HepG2 (cell line): ENCODE measurements at regions not wholly inside any gene's neighbourhood (a gene's known extent, or its start where the extent isn't known, plus 50 kb on each side); places are given as distances from the start of the nearest gene placed in this dataset.

Experiments used
- ASH2L ChIP-seq: fragments of 300-600, 200-600 bp; sonication (generic); IDR thresholded peaks from 2 replicates; pipeline ENCODE4 v1.7.0; 2017; ENCODE audit warnings: low read depth, mild to moderate bottlenecking, moderate library complexity, mixed read lengths, low read length; ENCODE audit not compliant: insufficient read length
- GABPA ChIP-seq, 2 experiments: IDR thresholded peaks; 2 replicates each; pipeline ENCODE4 v1.6.1; 2011 to 2016; ENCODE audit warnings: low read depth in 2 of 2, low read length in 1 of 2, missing biosample characterization in 1 of 2, missing genetic modification characterization in 1 of 2
- IRF1 ChIP-seq: sonication (generic); formaldehyde crosslinking; IDR thresholded peaks from 2 replicates; pipeline ENCODE4 v1.4.0; 2020; ENCODE audit warnings: low read depth, mild to moderate bottlenecking, missing genetic modification reagents
- KDM5A ChIP-seq: fragments of 200-600 bp; sonication (generic); IDR thresholded peaks from 2 replicates; pipeline ENCODE4 v1.7.0; 2018; ENCODE audit warnings: antibody characterized with exemption, mild to moderate bottlenecking, low read length, borderline replicate concordance
- KLF12 ChIP-seq: sonication (generic); formaldehyde crosslinking; IDR thresholded peaks from 2 replicates; pipeline ENCODE4 v1.4.0; 2020; ENCODE audit warnings: missing genetic modification reagents, borderline replicate concordance
- NR2C2 ChIP-seq: sonication (generic); formaldehyde crosslinking; IDR thresholded peaks from 2 replicates; pipeline ENCODE4 v1.4.0; 2020; ENCODE audit warnings: missing genetic modification reagents, mild to moderate bottlenecking, moderate library complexity, borderline replicate concordance
- PHB2 ChIP-seq: fragments of 450-650 bp; IDR thresholded peaks from 2 replicates; pipeline ENCODE4 v1.6.1; 2018; ENCODE audit not compliant: partially characterized antibody
- POGK ChIP-seq: sonication (generic); formaldehyde crosslinking; conservative IDR thresholded peaks from 2 replicates; pipeline ENCODE4 v1.8.0; 2022; ENCODE audit warnings: mild to moderate bottlenecking, moderate library complexity, missing genetic modification reagents
- SKI ChIP-seq: fragments of 450-650 bp; IDR thresholded peaks from one replicate; pipeline ENCODE4 v1.6.1; 2018; ENCODE audit warnings: mild to moderate bottlenecking; ENCODE audit not compliant: partially characterized antibody
- SMARCE1 ChIP-seq: fragments of 450-650 bp; IDR thresholded peaks from 2 replicates; pipeline ENCODE4 v1.6.1; 2017; ENCODE audit warnings: borderline replicate concordance
- SOX13 ChIP-seq, 3 experiments: fragments of 450-650 bp in 1 of 3; sonication (generic) in 1 of 3; formaldehyde crosslinking in 1 of 3; IDR thresholded peaks in 2 of 3; conservative IDR thresholded peaks in 1 of 3; 2 replicates each; pipeline versions ENCODE4 v1.5.0 to v1.6.1; 2016 to 2020; ENCODE audit warnings: antibody characterized with exemption in 1 of 3, mild to moderate bottlenecking in 1 of 3, missing compliant biosample characterization in 1 of 3, missing genetic modification reagents in 1 of 3, moderate library complexity in 1 of 3
- TBL1XR1 ChIP-seq: fragments of 150-350 bp; IDR thresholded peaks from 2 replicates; pipeline ENCODE4 v1.6.1; 2014; ENCODE audit warnings: borderline replicate concordance, low read length; ENCODE audit not compliant: partially characterized antibody
- TEF ChIP-seq: sonication (generic); formaldehyde crosslinking; IDR thresholded peaks from 2 replicates; pipeline ENCODE4 v1.5.0; 2020; ENCODE audit warnings: missing genetic modification reagents
- THAP11 ChIP-seq: IDR thresholded peaks from 2 replicates; pipeline ENCODE4 v1.6.1; 2016; ENCODE audit warnings: missing biosample characterization, missing genetic modification reagents
- ZNF609 ChIP-seq: sonication (generic); formaldehyde crosslinking; IDR thresholded peaks from 2 replicates; pipeline ENCODE4 v1.4.0; 2020; ENCODE audit warnings: mild to moderate bottlenecking, missing genetic modification reagents, borderline replicate concordance
- ZNF704 ChIP-seq: sonication (generic); formaldehyde crosslinking; IDR thresholded peaks from 2 replicates; pipeline ENCODE4 v1.8.1; 2023; ENCODE audit warnings: mild to moderate bottlenecking, inconsistent platforms, moderate library complexity, missing genetic modification reagents, borderline replicate concordance
- ZNF761 ChIP-seq: sonication (generic); formaldehyde crosslinking; conservative IDR thresholded peaks from 2 replicates; pipeline ENCODE4 v1.4.0; 2020; ENCODE audit warnings: mild to moderate bottlenecking, missing genetic modification reagents

GRCh38 chr7:52017802-52018679 lies 701.4 kb upstream of the COBL start (continued):
- TF ChIP-seq THAP11 (CRISPR knock-in tag) (no peak), ZNF704 (CRISPR knock-in tag) (no peak), KDM5A (no peak), ZNF609 (CRISPR knock-in tag) (0 out of 2 replicates have a peak, but pooled peaks have one; percentile 22), IRF1 (peak; percentile 96), ZNF761 (CRISPR knock-in tag) (0 out of 2 replicates have a peak, but pooled peaks have one; percentile 24), ASH2L (peak; percentile 44), SMARCE1 (no peak), TBL1XR1 (no peak), KLF12 (CRISPR knock-in tag) (no peak), SKI (no peak), PHB2 (no peak), GABPA (IDR thresholded peaks at IDR 0.05; ENCODE audit: low read depth, low read length) (no peak), GABPA (CRISPR knock-in tag; IDR thresholded peaks at IDR 0.05; ENCODE audit: low read depth) (peak; percentile 5; the same call in 1 of the 2 replicates), NR2C2 (CRISPR knock-in tag) (peak; percentile 59; the same call in 1 of the 2 replicates), SOX13 (IDR thresholded peaks at IDR 0.05) (no peak), SOX13 (CRISPR knock-in tag; conservative IDR thresholded peaks at IDR 0.05 in 1 of 2, IDR thresholded peaks at IDR 0.05 in 1 of 2) (peak in 1 of 2 experiments; percentile 67; a peak in 2 of 4 replicates), TEF (CRISPR knock-in tag) (no peak), POGK (CRISPR knock-in tag) (0 out of 2 replicates have a peak, but pooled peaks have one; percentile 55)
